ENCODE measurements at regions not wholly inside any gene's neighbourhood (a gene's known extent, or its start where the extent isn't known, plus 50 kb on each side); places are given as distances from the start of the nearest gene placed in this dataset.

GRCh38 chr13:76213423-76213904 is 577.3 kb downstream of the LMO7 start:
- no peaks in the 10 kb centered on the region for H3K36me3 ChIP-seq
- no peak for FAIRE-seq
- H3K27ac ChIP-seq = no peak overlapping the region
- no peak for DNase-seq
- no peaks in the 10 kb centered on the region for H3K9me3 ChIP-seq
- no peak for ATAC-seq
- intact Hi-C loops (cut with DNase I) = no loop called here
- 70 to 82% methylated on average over 3 of the region's 3 CpGs for WGBS, 2 donors
- TF ChIP-seq CTCF (IDR thresholded peaks at IDR 0.05) = no peak
- H3K4me1 ChIP-seq = no peaks in the 10 kb centered on the region
- H3K27me3 ChIP-seq = no peaks in the 10 kb centered on the region
- no peak overlapping the region for H3K4me3 ChIP-seq

- H3K9me3 ChIP-seq = no peaks in the 10 kb centered on the region
- no peak for ATAC-seq
- WGBS, 2 donors = 82 to 83% methylated on average over 1 of the region's 1 CpG
- H3K4me3 ChIP-seq = no peak overlapping the region
- intact Hi-C loops (cut with DNase I) = no loop called here
- H3K4me1 ChIP-seq = no peaks in the 10 kb centered on the region
- no peaks in the 10 kb centered on the region for H3K27me3 ChIP-seq
- FAIRE-seq = no peak
- H3K36me3 ChIP-seq = no peaks in the 10 kb centered on the region
- no peak overlapping the region for H3K27ac ChIP-seq
- DNase-seq = no peak
- TF ChIP-seq CTCF (IDR thresholded peaks at IDR 0.05) = no peak
These were observed 574.1 kb downstream of the LMO7 start for GRCh38 chr13:76210262-76210661.

- Histone ChIP-seq H3K9me3 (no peaks in the 10 kb centered on the region), H3K27ac (no peak overlapping the region), H3K36me3 (no peaks in the 10 kb centered on the region), H3K4me1 (no peaks in the 10 kb centered on the region), H3K4me3 (no peak overlapping the region), H3K27me3 (no peaks in the 10 kb centered on the region)
- no peak for FAIRE-seq
- TF ChIP-seq CTCF (IDR thresholded peaks at IDR 0.05) = no peak
- 83 to 92% methylated on average over 3 of the region's 3 CpGs for WGBS, 2 donors
- ATAC-seq = no peak
- intact Hi-C loops (cut with DNase I) = no loop called here
- DNase-seq = no peak
These were observed 562.5 kb downstream of the LMO7 start for GRCh38 chr13:76198568-76199163.

GRCh38 chr13:76189882-76190519 is 553.9 kb downstream of the LMO7 start:
- TF ChIP-seq CTCF (IDR thresholded peaks at IDR 0.05) = no peak
- Histone ChIP-seq H3K4me1 (no peaks in the 10 kb centered on the region), H3K9me3 (no peaks in the 10 kb centered on the region), H3K4me3 (no peak overlapping the region), H3K27me3 (no peaks in the 10 kb centered on the region), H3K27ac (no peak overlapping the region), H3K36me3 (no peaks in the 10 kb centered on the region)
- FAIRE-seq = no peak
- intact Hi-C loops (cut with DNase I) = no loop called here
- WGBS, 2 donors = 90 to 92% methylated on average over 46 to 48 of the region's 48 CpGs
- ATAC-seq = no peak
- peak in 1 of 6 donors; percentile 53 for DNase-seq
